H1 (cell line): ENCODE measurements at regions not wholly inside any gene's neighbourhood (a gene's known extent, or its start where the extent isn't known, plus 50 kb on each side); places are given as distances from the start of the nearest gene placed in this dataset.

Experiments
- CTCF ChIA-PET: fragments of 300-600 bp; sonication (Branson Sonifier 250); formaldehyde crosslinking; loops from one replicate; lab custom pipeline; 2021; ENCODE audit not compliant: partially characterized antibody; lab: Charles Lee
- POLR2A ChIA-PET: fragments of 300-600 bp; sonication (Branson Sonifier 250); formaldehyde crosslinking; loops from one replicate; lab custom pipeline; 2021; ENCODE audit warnings: inconsistent platforms; ENCODE audit not compliant: partially characterized antibody; lab: Charles Lee
- DNase-seq, 2 experiments: peaks; one replicate each; pipeline versions ENCODE4 v3.0.0 to v3.0.0-alpha.2; 2010 to 2022; ENCODE audit warnings: low spot score in 2 of 2, low read depth in 1 of 2, mixed read lengths in 1 of 2
- FAIRE-seq: peaks from 2 replicates; lab custom pipeline; 2011; peaks lifted over from hg19 to GRCh38; lab: Jason Lieb, UNC
- H2AFZ ChIP-seq: 2 replicates; pipeline ENCODE4 v1.8.1; 2012; ENCODE audit warnings: low read length, inconsistent platforms
- H2AK5ac ChIP-seq: 2 replicates; pipeline ENCODE4 v1.6.1; 2013; ENCODE audit warnings: low read depth, low read length
- H2BK120ac ChIP-seq: replicated peaks from 2 replicates; pipeline ENCODE3; 2013; ENCODE audit warnings: low read depth, low read length, inconsistent platforms
- H2BK12ac ChIP-seq: 2 replicates; pipeline ENCODE4 v1.6.1; 2013; ENCODE audit warnings: low read depth, low read length
- H2BK15ac ChIP-seq: 2 replicates; pipeline ENCODE4 v1.6.1; 2013; ENCODE audit warnings: low read length
- H2BK20ac ChIP-seq: 2 replicates; pipeline ENCODE4 v1.6.1; 2013; ENCODE audit warnings: low read length
- H2BK5ac ChIP-seq: 2 replicates; pipeline ENCODE4 v1.6.1; 2013; ENCODE audit warnings: low read depth, low read length
- H3K14ac ChIP-seq: 2 replicates; pipeline ENCODE4 v1.6.1; 2013; ENCODE audit warnings: inconsistent platforms; ENCODE audit not compliant: insufficient read length
- H3K18ac ChIP-seq: 2 replicates; pipeline ENCODE4 v1.6.1; 2013; ENCODE audit warnings: low read length; ENCODE audit errors: extremely low read depth
- H3K23ac ChIP-seq: 2 replicates; pipeline ENCODE4 v1.6.1; 2013; ENCODE audit warnings: inconsistent platforms; ENCODE audit not compliant: insufficient read length
- H3K23me2 ChIP-seq: 2 replicates; pipeline ENCODE4 v1.6.1; 2013; ENCODE audit warnings: low read depth, low read length
- H3K27ac ChIP-seq: 2 replicates; pipeline ENCODE4 v1.6.1; 2011; ENCODE audit warnings: low read depth, low read length, inconsistent platforms
- H3K27me3 ChIP-seq, 4 experiments: replicated peaks in 1 of 4; 1 replicate in 1 of 4; 2 replicates in 3 of 4; pipeline versions ENCODE4 v1.6.1 to v1.8.1; 2011 to 2013; ENCODE audit warnings: low read length in 3 of 4, mild to moderate bottlenecking in 3 of 4, inconsistent platforms in 2 of 4, mixed read lengths in 2 of 4, moderate library complexity in 1 of 4; ENCODE audit not compliant: control insufficient read depth in 3 of 4, insufficient read depth in 3 of 4; ENCODE audit errors: extremely low read depth in 1 of 4
- H3K36me3 ChIP-seq, 4 experiments: 2 replicates each; pipeline versions ENCODE4 v1.6.1 to v1.8.1; 2011 to 2013; ENCODE audit warnings: mild to moderate bottlenecking in 4 of 4, low read length in 3 of 4, moderate library complexity in 2 of 4, control low read depth in 1 of 4, inconsistent platforms in 1 of 4; ENCODE audit not compliant: insufficient read depth in 4 of 4, control insufficient read depth in 2 of 4
- H3K4ac ChIP-seq: replicated peaks from 2 replicates; pipeline ENCODE3; 2013; ENCODE audit warnings: low read length, low read depth, mixed read lengths, inconsistent platforms; ENCODE audit not compliant: insufficient read length
- H3K4me1 ChIP-seq, 4 experiments: replicated peaks in 1 of 4; 1 replicate in 1 of 4; 2 replicates in 3 of 4; pipeline versions ENCODE4 v1.6.1 to v1.8.1; 2011 to 2013; ENCODE audit warnings: low read length in 3 of 4, inconsistent platforms in 2 of 4, mixed read lengths in 1 of 4; ENCODE audit not compliant: insufficient read depth in 4 of 4, control insufficient read depth in 3 of 4
- H3K4me2 ChIP-seq, 2 experiments: 2 replicates each; pipeline versions ENCODE4 v1.6.1 to v1.8.1; 2011 to 2013; ENCODE audit warnings: low read depth in 2 of 2, low read length in 2 of 2, control low read depth in 1 of 2, inconsistent platforms in 1 of 2, mild to moderate bottlenecking in 1 of 2; ENCODE audit not compliant: insufficient read depth in 1 of 2
- H3K4me3 ChIP-seq, 4 experiments: fragments of 200-600, 300-600 bp in 1 of 4; sonication (generic), shearing (Covaris generic), sonication (Bioruptor Twin) in 1 of 4; 2 replicates each; pipeline versions ENCODE4 v1.5.1 to v1.8.1; 2011 to 2016; ENCODE audit warnings: low read length in 4 of 4, low read depth in 3 of 4, control low read depth in 2 of 4, inconsistent platforms in 2 of 4, mild to moderate bottlenecking in 2 of 4, mixed read lengths in 1 of 4, moderate library complexity in 1 of 4; ENCODE audit not compliant: insufficient read depth in 2 of 4; ENCODE audit errors: extremely low read depth in 1 of 4
- H3K56ac ChIP-seq: replicated peaks from 2 replicates; pipeline ENCODE3; 2013; ENCODE audit warnings: low read depth, mild to moderate bottlenecking, mixed read lengths, low read length, inconsistent platforms; ENCODE audit not compliant: insufficient read length
- H3K79me1 ChIP-seq: 2 replicates; pipeline ENCODE4 v1.6.1; 2013; ENCODE audit warnings: low read depth, low read length, control low read depth
- H3K79me2 ChIP-seq, 2 experiments: 2 replicates each; pipeline versions ENCODE4 v1.6.1 to v1.8.1; 2012 to 2013; ENCODE audit warnings: low read length in 2 of 2, mild to moderate bottlenecking in 2 of 2, inconsistent platforms in 1 of 2; ENCODE audit not compliant: insufficient read depth in 2 of 2, control insufficient read depth in 1 of 2
- H3K9ac ChIP-seq, 4 experiments: replicated peaks in 1 of 4; 1 replicate in 1 of 4; 2 replicates in 3 of 4; pipeline versions ENCODE4 v1.6.1 to v1.8.1; 2011 to 2013; ENCODE audit warnings: low read depth in 3 of 4, low read length in 3 of 4, control low read depth in 2 of 4, mild to moderate bottlenecking in 2 of 4, moderate library complexity in 2 of 4, inconsistent platforms in 1 of 4; ENCODE audit errors: extremely low read depth in 1 of 4
- H3K9me3 ChIP-seq, 2 experiments: 2 replicates each; pipeline versions ENCODE4 v1.6.1 to v1.8.1; 2012 to 2013; ENCODE audit warnings: mild to moderate bottlenecking in 2 of 2, moderate library complexity in 2 of 2, control low read depth in 1 of 2, inconsistent platforms in 1 of 2, low read depth in 1 of 2, low read length in 1 of 2, mixed read lengths in 1 of 2; ENCODE audit not compliant: insufficient read depth in 2 of 2
- H4K20me1 ChIP-seq, 2 experiments: replicated peaks in 1 of 2; 2 replicates each; pipeline versions ENCODE3 to v1.8.1; 2011 to 2013; ENCODE audit warnings: inconsistent platforms in 2 of 2, low read length in 2 of 2, mild to moderate bottlenecking in 1 of 2; ENCODE audit not compliant: insufficient read depth in 2 of 2, control insufficient read depth in 1 of 2
- H4K5ac ChIP-seq: 2 replicates; pipeline ENCODE4 v1.6.1; 2013; ENCODE audit warnings: low read length, low read depth, mixed read lengths, inconsistent platforms; ENCODE audit not compliant: insufficient read length
- H4K8ac ChIP-seq: 2 replicates; pipeline ENCODE4 v1.8.0; 2013; ENCODE audit warnings: mild to moderate bottlenecking, moderate library complexity, low read length, inconsistent platforms; ENCODE audit not compliant: insufficient read depth; ENCODE audit errors: extremely low read depth
- H4K91ac ChIP-seq: replicated peaks from 2 replicates; pipeline ENCODE3; 2013; ENCODE audit warnings: low read length, mixed read lengths, inconsistent platforms; ENCODE audit not compliant: insufficient read length
- BCL11A ChIP-seq, 2 experiments: IDR thresholded peaks; one replicate each; pipeline ENCODE4 v1.6.1; 2011; ENCODE audit warnings: low read depth in 2 of 2, low read length in 2 of 2, mild to moderate bottlenecking in 2 of 2
- BRCA1 ChIP-seq: IDR thresholded peaks from 2 replicates; pipeline ENCODE4 v1.6.1; 2012; ENCODE audit warnings: low read depth, low read length, improper control_type of control experiment
- HDAC2 ChIP-seq, 2 experiments: fragments of 300-600 bp in 1 of 2; sonication (generic) in 1 of 2; IDR thresholded peaks; 2 replicates each; pipeline ENCODE4 v1.6.1; 2011 to 2012; ENCODE audit warnings: low read depth in 2 of 2, low read length in 2 of 2, mild to moderate bottlenecking in 2 of 2, moderate library complexity in 2 of 2, borderline replicate concordance in 1 of 2, inconsistent platforms in 1 of 2
- KDM4A ChIP-seq: IDR thresholded peaks from one replicate; pipeline ENCODE4 v1.7.1; 2012; ENCODE audit warnings: low read depth, mild to moderate bottlenecking, moderate library complexity, low read length, inconsistent platforms; ENCODE audit not compliant: severe bottlenecking
- NANOG ChIP-seq: IDR thresholded peaks from 2 replicates; pipeline ENCODE4 v1.6.1; 2011; ENCODE audit warnings: low read length, low read depth, mild to moderate bottlenecking, inconsistent platforms; ENCODE audit not compliant: insufficient read depth, poor library complexity, severe bottlenecking
- POLR2AphosphoS5 ChIP-seq: IDR thresholded peaks from 2 replicates; pipeline ENCODE4 v1.6.1; 2011; ENCODE audit warnings: low read depth, low read length
- RBBP5 ChIP-seq: IDR thresholded peaks from 2 replicates; pipeline ENCODE4 v1.7.1; 2012; ENCODE audit warnings: low read depth, mild to moderate bottlenecking, inconsistent platforms, low read length, moderate library complexity, borderline replicate concordance
- RNF2 ChIP-seq: fragments of 200-900, 300-1000 bp; sonication (generic); IDR thresholded peaks from 2 replicates; pipeline ENCODE4 v1.7.1; 2016; ENCODE audit warnings: borderline replicate concordance, low read depth, mild to moderate bottlenecking, antibody characterized with exemption, low read length; ENCODE audit not compliant: poor library complexity, severe bottlenecking; ENCODE audit errors: missing control alignments
- SIX5 ChIP-seq: IDR thresholded peaks from 2 replicates; pipeline ENCODE4 v1.6.1; 2011; ENCODE audit warnings: mild to moderate bottlenecking, low read depth, low read length
- SP2 ChIP-seq: IDR thresholded peaks from 2 replicates; pipeline ENCODE4 v1.6.1; 2012; ENCODE audit warnings: mild to moderate bottlenecking, low read length, inconsistent platforms
- TAF1 ChIP-seq: IDR thresholded peaks from 2 replicates; pipeline ENCODE4 v1.6.1; 2011; ENCODE audit warnings: mild to moderate bottlenecking, low read depth, low read length
- TEAD4 ChIP-seq: IDR thresholded peaks from 2 replicates; pipeline ENCODE4 v1.6.1; 2012; ENCODE audit warnings: low read depth, low read length, inconsistent platforms, mixed read lengths
- WGBS, 2 experiments: shearing (Covaris generic) in 1 of 2; methylation state at CpG; one replicate each; pipeline versions ENCODE4 v1.1.6 to v1.1.7; 2013 to 2015; ENCODE audit warnings: low lambda C conversion rate in 2 of 2, mixed read lengths in 2 of 2, inconsistent platforms in 1 of 2, low coverage in 1 of 2, missing lambda C conversion rate in 1 of 2; ENCODE audit not compliant: insufficient replicate concordance in 2 of 2, insufficient coverage in 1 of 2, insufficient read length in 1 of 2; ENCODE audit errors: extremely low coverage in 1 of 2, missing lambda C conversion rate in 1 of 2; 5-methylcytosine and 5-hydroxymethylcytosine counted together
- TF ChIP-seq, protein P1 (sequence below): IDR thresholded peaks from 2 replicates; pipeline ENCODE4 v1.6.1; 2012; ENCODE audit warnings: low read length, inconsistent platforms

- Histone ChIP-seq H3K27me3 (peaks cover 12 to 31% (median 25%) of the 10 kb centered on the region in 4 experiments), H4K20me1 (no peaks in the 10 kb centered on the region), H2BK120ac (no peak overlapping the region), H3K79me2 (no peaks in the 10 kb centered on the region), H3K23me2 (no peaks in the 10 kb centered on the region), H3K4me1 (no peaks in the 10 kb centered on the region), H3K4me3 (no peak overlapping the region), H4K91ac (no peak overlapping the region), H4K8ac (no peak overlapping the region), H4K5ac (no peak overlapping the region), H2AK5ac (no peak overlapping the region), H2BK20ac (no peak overlapping the region), H3K27ac (no peak overlapping the region), H2AFZ (no peak overlapping the region), H3K9ac (no peak overlapping the region), H2BK12ac (no peak overlapping the region), H3K79me1 (no peaks in the 10 kb centered on the region), H3K23ac (no peak overlapping the region), H3K4ac (no peak overlapping the region), H3K56ac (no peak overlapping the region), H2BK15ac (no peak overlapping the region), H3K18ac (no peak overlapping the region), H2BK5ac (no peak overlapping the region), H3K9me3 (peaks cover 19 to 54% of the 10 kb centered on the region in 2 experiments), H3K14ac (no peak overlapping the region), H3K36me3 (no peaks in the 10 kb centered on the region), H3K4me2 (no peak overlapping the region)
- 82% methylated on average over 3 of the region's 3 CpGs; no CpG with 5 or more reads in 1 of the 2 experiments for WGBS, 2 experiments
- ChIA-PET CTCF (interaction anchor here (0.8 to 2.0 kb wide), 2 partner anchors 8 to 10 kb away, joined by 3 to 8 read pairs; no protein-coding TSS in a partner anchor), POLR2A (no interaction called here)
- DNase-seq (no peak), FAIRE-seq (no peak)
- TF ChIP-seq TAF1 (no peak), POLR2AphosphoS5 (no peak), RNF2 (no peak), SP2 (no peak), NANOG (no peak), HDAC2 (IDR thresholded peaks at IDR 0.05; ENCODE audit: borderline replicate concordance in 1 of 2, low read depth in 2 of 2, low read length in 2 of 2) (no peak), BRCA1 (no peak), SIX5 (no peak), RBBP5 (no peak), KDM4A (no peak), BCL11A (IDR thresholded peaks at IDR 0.05; ENCODE audit: low read depth in 2 of 2, low read length in 2 of 2) (no peak), TEAD4 (no peak)
- TF ChIP-seq, protein P1, sequence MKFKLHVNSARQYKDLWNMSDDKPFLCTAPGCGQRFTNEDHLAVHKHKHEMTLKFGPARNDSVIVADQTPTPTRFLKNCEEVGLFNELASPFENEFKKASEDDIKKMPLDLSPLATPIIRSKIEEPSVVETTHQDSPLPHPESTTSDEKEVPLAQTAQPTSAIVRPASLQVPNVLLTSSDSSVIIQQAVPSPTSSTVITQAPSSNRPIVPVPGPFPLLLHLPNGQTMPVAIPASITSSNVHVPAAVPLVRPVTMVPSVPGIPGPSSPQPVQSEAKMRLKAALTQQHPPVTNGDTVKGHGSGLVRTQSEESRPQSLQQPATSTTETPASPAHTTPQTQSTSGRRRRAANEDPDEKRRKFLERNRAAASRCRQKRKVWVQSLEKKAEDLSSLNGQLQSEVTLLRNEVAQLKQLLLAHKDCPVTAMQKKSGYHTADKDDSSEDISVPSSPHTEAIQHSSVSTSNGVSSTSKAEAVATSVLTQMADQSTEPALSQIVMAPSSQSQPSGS: no peak
Observed at GRCh38 chr22:22754268-22754657, 109.8 kb downstream of the GGTLC2 start.
